HEK293 (cell line): ENCODE measurements at regions not wholly inside any gene's neighbourhood (a gene's known extent, or its start where the extent isn't known, plus 50 kb on each side); places are given as distances from the start of the nearest gene placed in this dataset.

Experiments
- CTCF ChIP-seq: fragments of 450-650 bp; formaldehyde crosslinking; IDR thresholded peaks from 2 replicates; pipeline ENCODE4 v1.5.1; 2016; ENCODE audit warnings: missing biosample characterization, missing genetic modification characterization
- RBAK ChIP-seq: fragments of 450-650 bp; formaldehyde crosslinking; IDR thresholded peaks from 2 replicates; pipeline ENCODE4 v1.5.1; 2016; ENCODE audit warnings: missing biosample characterization, missing genetic modification characterization
- ZBTB21 ChIP-seq: fragments of 450-650 bp; formaldehyde crosslinking; IDR thresholded peaks from 2 replicates; pipeline ENCODE4 v1.5.1; 2017; ENCODE audit warnings: missing biosample characterization, missing genetic modification characterization
- ZEB2 ChIP-seq: fragments of 450-650 bp; formaldehyde crosslinking; IDR thresholded peaks from 2 replicates; pipeline ENCODE4 v1.5.1; 2016; ENCODE audit warnings: missing biosample characterization, missing genetic modification characterization
- ZNF580 ChIP-seq: fragments of 450-650 bp; formaldehyde crosslinking; IDR thresholded peaks from 2 replicates; pipeline ENCODE4 v1.5.1; 2016; ENCODE audit warnings: missing biosample characterization, missing genetic modification characterization
- ZNF677 ChIP-seq: fragments of 450-650 bp; IDR thresholded peaks from 2 replicates; pipeline ENCODE4 v1.5.0; 2018; ENCODE audit warnings: missing biosample characterization, mild to moderate bottlenecking, missing genetic modification characterization, moderate library complexity
- ZNF777 ChIP-seq: fragments of 450-650 bp; formaldehyde crosslinking; IDR thresholded peaks from 2 replicates; pipeline ENCODE4 v1.5.1; 2017; ENCODE audit warnings: missing biosample characterization, missing genetic modification characterization, borderline replicate concordance

GRCh38 chr5:57891443-57891842 lies 408.8 kb upstream of the ACTBL2 start:
- TF ChIP-seq CTCF (tag by site-specific recombination) (no peak), RBAK (no peak), ZNF777 (tag by site-specific recombination) (no peak), ZNF580 (tag by site-specific recombination) (no peak), ZBTB21 (tag by site-specific recombination) (no peak), ZEB2 (no peak), ZNF677 (tag by site-specific recombination) (no peak)
